GM19035 (cell line): ENCODE measurements at regions not wholly inside any gene's neighbourhood (a gene's known extent, or its start where the extent isn't known, plus 50 kb on each side); places are given as distances from the start of the nearest gene placed in this dataset.
"Not testable (repeated sequence)": the region's sequence is repeated elsewhere in the genome, so short reads cannot be mapped to it uniquely, and the experiment has no call there.

Experiments
- ATAC-seq: cut with Tn5 transposase; IDR thresholded peaks from one replicate; pipeline ENCODE4 v1.9.1; 2021; ENCODE audit not compliant: unreplicated experiment

- peak; percentile 47 for ATAC-seq
Observed at GRCh38 chr6:137313928-137314855, 95.0 kb upstream of the IFNGR1 start.

DNA sequence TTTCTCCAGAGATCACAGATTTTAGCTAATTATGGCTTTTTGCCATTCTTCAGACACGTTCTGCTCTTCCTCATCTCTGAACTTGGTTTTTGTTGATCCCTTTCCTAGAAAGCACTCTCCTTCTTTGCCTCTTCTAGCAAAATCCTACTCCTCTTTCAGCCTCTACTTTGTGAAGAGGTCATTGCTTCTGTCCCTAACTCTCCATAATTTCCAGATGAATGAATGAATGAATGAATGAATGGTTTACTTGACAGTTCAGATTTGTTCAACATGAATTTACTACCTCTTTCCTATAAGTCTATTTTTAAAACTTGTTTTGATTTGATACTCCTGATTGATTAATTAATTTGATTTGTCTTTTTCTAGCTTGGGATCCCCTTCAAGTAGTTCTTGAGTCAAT, 94.0 kb upstream of the IFNGR1 start:
- no peak for ATAC-seq

- no peak for ATAC-seq
Observed at GRCh38 chr6:137311940-137312339, 92.8 kb upstream of the IFNGR1 start.

DNA sequence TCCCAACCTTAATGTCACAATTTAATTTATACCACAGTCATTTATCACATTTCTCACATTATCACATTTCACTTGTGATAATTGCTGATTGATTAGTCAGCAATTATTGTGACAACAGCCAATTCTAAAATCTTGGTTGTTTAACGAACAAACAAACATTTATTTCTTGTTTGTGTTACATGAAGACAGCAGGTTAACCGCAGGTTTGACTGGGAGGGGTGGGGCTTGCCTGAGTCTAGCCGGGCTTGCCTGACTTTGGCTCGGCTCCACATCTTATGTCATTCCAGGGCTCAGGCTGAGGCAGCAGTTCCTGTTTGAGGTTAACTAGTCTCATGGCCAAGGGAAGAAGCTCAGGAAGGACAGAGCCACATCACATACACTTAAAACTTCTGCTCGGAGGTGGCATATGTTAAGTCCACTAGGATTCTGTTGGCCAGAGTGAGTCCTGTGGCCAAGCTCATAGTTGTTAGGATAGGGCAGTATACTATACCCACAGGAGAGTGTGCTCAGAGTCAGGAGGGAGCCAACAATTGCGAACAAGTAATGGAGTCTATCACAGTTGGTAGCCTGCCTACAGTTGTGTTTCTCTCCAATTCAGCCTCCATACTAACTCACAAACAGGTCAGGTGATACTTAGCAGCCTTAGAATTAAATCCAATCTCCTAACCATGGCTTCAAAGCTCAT, 90.0 kb upstream of the IFNGR1 start:
- ATAC-seq: no peak

DNA sequence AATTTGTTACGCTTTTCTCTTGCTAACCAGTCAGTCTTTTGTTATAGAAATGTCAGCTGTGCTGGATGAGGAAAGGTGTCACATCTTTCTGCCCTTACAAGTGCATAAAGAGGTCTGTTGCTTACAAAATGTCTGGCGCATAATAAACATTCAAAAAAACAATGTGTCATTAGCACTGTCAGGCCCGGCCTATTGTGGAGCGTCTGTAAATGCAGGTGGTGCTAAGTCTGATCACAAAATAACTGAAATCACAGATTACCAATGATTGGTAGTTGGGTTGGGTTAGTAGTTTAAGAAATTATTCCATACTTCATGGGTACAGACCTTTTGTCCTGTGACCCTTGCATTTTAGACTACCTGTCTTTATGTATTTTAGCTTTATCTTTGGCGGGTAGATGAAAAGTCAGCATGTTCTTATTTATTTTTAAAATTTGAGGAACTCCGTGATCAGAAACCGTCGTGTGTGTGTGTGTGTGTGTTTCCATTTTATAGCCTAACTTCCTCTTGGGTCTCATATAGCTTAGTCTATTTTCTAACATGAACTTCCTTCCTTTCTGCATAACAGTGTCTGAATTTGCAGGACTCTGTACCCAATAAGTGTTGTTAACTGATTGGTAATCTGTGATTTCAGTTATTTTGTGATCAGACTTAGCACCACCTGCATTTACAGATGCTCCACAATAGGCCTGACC, 88.1 kb upstream of the IFNGR1 start:
- ATAC-seq: no peak

DNA sequence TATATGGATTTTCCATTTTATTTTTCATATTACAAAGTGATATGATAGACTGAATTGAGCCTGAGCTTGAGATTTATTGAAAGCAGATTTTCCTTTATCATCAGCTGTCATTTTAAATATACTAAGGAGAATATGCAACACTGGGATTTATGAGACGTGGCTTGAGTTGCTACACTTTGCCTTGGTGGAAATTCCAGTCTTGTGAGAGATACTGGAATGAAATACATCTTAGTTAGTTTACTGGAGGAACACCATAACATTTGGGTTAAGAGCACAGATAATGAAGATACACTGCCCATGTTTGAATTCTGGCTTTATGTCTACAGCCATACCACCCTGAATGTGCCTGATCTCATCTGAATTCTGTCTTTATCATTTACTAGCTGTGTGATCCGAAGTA, 86.5 kb upstream of the IFNGR1 start:
- no peak for ATAC-seq

GRCh38 chr6:137304020-137304780, 85.0 kb upstream of the IFNGR1 start:
- no peak for ATAC-seq

GRCh38 chr6:137303441-137303840, 84.3 kb upstream of the IFNGR1 start:
- ATAC-seq: no peak

DNA sequence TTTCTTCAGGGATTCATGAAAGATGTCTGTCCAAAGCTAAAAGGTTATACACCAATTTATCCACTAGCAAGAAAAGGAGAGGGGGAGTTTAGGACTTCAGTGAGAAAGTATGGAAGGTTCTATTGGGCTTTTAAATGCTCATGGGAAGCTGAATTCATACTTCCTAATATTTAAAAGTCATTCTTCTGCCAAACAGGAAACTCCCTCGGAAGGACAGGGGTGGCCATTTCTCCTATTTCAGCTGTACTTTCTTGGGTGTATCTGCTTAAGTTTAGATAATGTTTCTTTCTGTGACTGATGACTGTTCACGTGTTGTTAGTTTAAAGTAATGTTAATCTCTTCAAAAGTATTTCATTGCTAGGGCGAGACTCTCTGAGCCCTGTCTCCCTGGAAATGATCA, 80.5 kb upstream of the IFNGR1 start:
- no peak for ATAC-seq

DNA sequence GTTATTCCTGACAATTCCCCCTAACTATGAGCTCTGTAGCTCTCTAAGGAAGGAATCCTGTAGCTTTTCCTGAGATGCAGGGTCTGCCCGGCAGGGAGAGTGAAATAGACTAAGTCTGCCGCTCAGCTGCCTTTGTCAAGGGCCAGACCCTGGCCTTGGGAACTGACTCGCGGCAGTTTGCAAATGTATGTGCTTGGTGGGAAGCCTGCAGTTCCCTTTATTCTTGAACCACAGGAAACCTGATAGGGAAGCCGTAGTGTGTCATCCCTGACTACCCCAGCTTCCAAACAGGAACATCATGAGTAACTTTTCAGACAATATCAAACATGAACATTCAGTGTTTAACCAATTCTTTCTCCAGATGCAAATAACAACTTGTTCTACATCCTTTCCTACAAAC, 78.7 kb upstream of the IFNGR1 start:
- no peak for ATAC-seq

GRCh38 chr6:137292326-137292725, 73.1 kb upstream of the IFNGR1 start:
- not testable (repeated sequence) for ATAC-seq

DNA sequence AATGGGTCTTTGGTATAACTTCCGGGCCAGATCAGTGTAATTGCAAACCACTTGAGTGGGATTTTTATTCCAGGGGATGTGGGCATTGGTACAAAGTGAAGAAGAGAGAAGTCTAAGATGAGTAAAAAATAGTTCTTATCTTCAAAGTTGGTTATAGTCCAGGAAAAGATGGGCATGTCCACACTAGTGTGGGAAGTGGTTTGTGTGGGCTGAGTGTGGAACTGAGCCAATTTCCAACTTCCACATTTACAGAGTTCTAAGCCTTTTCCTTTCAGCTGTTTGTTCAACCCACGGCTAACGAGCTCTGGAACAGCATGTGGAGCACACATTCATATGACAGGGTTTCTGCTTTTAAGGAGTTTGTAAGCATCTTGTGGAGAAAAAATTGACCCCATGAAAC, 72.3 kb upstream of the IFNGR1 start:
- no peak for ATAC-seq

GRCh38 chr6:137290601-137291261, 71.5 kb upstream of the IFNGR1 start:
- ATAC-seq: no peak

DNA sequence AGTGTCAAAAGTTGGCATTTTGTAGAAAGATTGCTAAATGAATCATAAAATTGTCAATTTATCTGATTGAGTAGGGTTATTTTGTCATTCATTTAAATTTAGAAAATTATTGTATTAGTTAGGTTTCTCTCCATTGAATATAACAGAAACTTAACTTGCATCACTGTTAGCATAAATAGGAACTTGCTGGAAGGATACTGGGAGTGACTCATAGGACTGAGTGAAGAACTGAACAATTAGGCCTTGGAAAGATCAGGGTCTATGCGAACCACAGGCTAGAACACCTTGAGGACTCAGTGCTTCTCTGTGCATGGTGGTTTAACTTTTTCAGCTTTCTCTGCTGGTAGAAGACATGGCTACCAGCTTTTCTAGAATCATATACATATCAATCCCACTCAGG, 67.7 kb upstream of the IFNGR1 start:
- no peak for ATAC-seq

DNA sequence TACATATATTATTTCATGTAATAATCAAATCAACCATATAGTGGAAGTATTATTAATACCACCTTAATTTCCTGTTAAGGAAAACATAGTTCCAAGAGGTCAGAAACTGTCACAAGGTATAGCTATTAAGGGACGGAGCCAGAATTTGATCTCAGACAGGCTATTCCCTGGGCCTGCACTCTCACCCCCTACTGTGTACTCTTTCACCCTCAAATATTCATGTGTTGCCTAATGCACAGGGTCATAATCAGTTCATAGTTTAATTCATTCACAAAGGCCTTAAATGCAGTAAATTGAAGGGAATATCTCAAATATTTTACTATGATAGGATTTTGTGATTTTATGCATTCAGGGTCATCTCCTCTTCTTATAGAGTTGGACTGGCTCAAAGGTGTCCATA, 67.2 kb upstream of the IFNGR1 start:
- ATAC-seq: no peak

- no peak for ATAC-seq
Observed at GRCh38 chr6:137284811-137285110, 65.6 kb upstream of the IFNGR1 start.

DNA sequence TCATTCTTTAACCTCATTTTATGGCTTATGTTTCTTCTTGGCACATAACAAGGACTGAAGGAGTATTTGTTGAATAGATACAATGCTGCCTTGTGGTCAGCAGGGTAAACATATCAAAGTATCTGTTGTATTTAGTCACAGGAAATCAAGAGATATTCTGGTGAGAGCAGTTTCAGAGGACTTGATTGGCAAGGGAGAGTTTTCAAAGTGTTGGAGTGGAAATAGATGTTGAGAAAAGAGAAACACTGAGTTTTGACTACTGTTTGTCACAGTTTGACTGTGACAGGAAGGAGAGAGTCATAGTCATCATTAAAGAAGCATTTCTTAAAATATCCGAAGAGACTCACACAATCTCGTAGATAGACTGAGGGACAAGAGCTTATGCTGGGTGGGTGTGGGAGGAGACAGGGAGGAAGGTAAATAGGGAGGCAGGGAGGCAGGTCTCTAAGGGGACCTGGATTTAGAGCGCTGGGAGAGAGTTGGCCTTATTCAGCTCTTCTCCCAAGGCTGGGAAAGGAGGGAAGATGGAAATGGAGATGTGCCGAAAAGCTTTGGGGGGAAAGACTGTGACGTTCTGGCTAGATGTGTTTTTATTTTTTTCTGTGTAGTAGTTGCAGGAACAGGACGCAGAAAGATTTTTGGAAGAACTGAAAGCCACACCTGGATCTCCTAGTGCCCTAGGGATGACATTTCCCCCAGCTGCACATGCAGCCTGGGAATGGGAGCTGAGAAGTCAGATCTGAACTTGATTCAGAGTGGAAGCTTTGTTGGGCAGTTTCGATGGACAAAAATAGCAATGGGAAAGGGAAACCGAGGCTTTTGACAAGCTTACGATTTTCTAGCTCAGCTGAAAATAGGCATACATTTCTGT, 65.0 kb upstream of the IFNGR1 start:
- peak; percentile 72 for ATAC-seq

- ATAC-seq: no peak
Observed at GRCh38 chr6:137283080-137283479, 63.9 kb upstream of the IFNGR1 start.

DNA sequence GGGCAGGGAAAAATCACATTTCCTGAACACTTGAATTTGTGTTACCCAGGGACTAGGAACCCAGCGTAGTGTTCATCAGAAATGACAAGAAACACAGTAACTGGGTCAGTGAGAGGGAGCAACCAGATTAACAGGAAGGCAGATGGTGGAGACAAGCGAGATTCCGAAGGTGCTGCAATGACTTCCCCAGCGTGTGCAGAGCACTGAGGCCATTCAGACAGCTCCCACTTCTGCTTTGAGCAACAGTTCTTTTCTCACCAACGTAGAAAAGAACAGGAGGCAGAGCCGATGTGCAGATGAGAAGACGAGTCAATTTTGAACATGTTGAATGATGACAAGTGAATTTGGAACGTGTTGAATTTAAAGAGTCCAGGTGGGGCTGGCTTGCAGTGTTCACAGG, 63.1 kb upstream of the IFNGR1 start:
- no peak for ATAC-seq

DNA sequence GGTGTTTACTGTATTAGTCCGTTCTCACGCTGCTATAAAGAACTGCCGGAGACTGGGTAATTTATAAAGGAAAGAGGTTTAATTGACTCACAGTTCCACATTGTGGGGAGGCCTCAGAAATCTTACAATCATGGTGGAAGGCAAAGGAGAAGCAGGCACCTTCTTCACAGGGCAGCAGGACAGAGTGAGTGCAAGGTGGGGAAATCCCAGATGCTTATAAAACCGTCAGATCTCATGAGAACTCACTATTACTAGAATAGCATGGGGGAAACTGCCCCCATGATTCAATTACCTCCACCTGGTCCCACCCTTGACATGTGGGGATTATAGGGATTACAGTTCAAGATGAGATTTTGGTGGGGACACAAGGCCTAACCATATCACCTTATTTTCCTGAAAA, 60.1 kb upstream of the IFNGR1 start:
- not testable (repeated sequence) for ATAC-seq
